ENCODE measurements at regions not wholly inside any gene's neighbourhood (a gene's known extent, or its start where the extent isn't known, plus 50 kb on each side); places are given as distances from the start of the nearest gene placed in this dataset.
"Not testable (repeated sequence)": the region's sequence is repeated elsewhere in the genome, so short reads cannot be mapped to it uniquely, and the experiment has no call there.

DNA sequence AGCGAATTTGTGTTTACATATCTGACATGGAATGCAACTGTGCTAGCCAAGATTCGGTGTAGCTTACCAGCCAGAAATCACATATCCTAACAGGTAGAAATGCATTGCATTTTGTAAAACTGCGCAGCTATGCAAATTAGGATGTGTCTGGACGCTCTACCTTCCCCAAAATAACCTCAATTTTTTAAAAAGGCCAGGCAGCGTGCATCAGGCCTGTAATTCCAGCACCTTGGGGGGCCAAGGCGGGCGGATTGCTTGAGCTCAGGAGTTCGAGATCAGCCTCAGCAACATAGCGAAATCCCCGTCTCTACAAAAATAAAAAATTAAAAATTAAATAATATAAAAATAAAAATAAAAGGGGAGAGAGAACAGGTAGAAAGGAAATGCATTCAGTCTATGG, 305.0 kb downstream of the TYW1 start:
- no peak for DNase-seq

DNA sequence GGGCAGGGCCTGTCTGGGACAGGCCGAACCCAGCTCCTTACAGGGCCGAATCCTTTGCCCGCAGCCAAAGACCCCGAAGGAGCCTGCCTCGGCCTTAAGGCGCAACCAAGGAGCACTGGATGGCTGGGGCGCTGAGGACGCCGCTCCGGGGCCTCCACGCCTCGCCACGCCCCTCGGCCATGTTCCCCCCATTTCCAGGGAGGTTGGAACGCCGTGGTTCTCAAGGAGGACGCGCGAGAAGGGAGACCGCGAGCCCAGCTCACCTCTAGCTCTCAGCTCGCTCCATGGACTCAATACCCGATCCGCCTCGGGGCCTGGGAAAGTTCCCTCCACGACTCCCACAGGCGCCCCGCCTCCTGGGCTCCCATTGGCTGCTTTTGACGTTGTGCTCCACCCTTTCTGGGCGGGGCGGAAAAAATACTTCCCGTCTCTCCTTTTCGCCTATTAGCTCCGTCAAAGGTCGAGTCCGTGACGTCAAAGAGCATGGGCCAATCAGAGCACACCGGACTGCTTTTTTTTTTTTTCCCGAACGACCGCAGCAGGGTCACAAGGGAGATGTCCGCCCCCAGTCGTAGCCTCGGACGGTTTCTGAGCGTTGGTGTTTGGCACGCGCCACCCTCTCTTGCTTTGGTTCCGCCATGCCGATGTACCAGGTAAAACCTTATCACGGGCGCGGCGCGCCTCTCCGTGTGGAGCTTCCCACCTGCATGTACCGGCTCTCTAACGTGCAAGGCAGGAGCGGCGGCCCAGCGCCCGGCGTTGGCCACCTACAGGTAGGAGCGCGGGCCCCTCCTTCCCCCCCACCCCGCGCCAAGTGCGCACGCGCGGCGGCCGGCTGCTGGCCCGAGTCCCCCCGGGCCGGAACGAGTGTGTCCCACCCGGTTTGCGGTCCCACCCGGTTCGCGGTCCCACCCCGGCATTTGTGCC, 305.7 kb downstream of the TYW1 start:
- peak; percentile 87 for DNase-seq

DNA sequence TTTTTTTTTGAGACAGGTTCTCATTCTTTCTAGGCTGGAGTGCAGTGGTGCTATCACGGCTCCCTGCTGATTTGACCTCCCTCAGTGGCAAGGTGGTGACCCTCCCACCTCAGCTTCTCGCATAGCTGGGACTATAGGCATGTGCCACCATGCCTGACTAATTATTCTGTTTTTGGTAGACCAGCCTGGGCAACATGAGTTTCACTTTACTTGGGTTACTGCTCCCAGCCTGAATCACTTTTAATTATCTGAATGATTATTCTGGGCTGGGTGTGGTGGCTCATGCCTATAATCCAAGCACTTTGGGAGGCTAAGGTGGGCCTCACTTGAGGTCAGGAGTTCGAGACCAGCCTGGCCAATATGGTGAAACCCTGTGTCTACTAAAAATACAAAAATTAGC, 308.2 kb downstream of the TYW1 start:
- not testable (repeated sequence) for DNase-seq

DNA sequence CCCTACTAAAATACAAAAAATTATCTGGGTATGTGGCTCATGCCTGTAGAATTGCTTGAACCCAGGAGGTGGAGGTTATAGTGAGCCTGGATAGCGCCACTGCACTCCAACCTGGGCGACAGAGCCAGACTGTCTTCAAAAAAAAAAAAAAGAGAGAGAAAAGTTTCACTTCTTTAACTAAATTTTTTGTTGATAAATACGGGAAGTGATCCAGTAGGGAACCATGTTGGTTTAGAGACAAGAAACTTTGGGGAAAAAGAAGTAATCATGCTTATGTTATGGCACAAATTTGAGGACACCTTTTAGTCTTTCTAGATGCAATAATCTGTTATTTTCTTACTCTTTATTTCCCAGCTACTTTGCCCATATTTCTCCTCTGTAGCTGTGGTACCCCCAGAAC, 309.7 kb downstream of the TYW1 start:
- no peak for DNase-seq

- no peak for DNase-seq
Measured at GRCh38 chr7:67309764-67310549, 313.3 kb downstream of the TYW1 start.

DNA sequence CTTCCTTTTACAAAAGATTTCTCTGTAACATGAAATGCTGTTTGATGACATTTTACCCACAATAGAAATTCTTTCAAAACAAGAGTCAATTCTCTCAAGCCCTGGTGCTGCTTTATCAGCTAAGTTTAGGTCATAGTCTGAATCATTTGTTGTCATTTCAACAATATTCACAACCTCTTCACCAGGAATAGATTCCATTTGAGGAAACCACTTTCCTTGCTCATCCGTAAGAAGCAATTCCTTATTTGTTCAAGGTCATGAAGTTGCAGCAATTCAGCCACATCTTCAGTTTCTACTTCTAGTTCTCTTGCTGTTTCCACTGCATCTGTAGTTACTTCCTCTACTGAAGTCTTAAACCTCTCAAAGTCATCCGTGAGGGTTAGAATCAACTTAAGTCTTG, 315.3 kb downstream of the TYW1 start:
- DNase-seq: no peak

DNA sequence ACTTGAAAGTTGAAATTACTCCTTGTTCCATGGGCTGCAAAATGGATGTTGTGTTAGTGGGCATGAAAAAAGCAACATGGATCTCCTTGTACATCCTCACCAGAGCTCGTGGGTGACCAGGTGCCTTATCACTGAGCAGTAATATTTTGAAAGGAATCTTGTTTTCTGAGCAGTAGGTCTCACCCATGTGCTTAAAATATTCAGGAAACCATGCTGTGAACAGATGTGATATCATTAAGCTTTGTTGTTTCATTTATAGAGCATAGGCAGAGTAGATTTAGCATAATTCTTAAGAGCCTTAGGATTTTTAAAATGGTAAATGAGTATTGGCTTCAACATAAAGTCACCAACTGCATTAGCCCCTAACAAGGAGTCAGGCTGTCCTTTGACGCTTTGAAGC, 316.6 kb downstream of the TYW1 start:
- no peak for DNase-seq

- DNase-seq: not testable (repeated sequence)
Measured at GRCh38 chr7:67316902-67317301, 320.3 kb downstream of the TYW1 start.

- DNase-seq: not testable (repeated sequence)
Measured at GRCh38 chr7:67328257-67328656, 331.6 kb downstream of the TYW1 start.

DNA sequence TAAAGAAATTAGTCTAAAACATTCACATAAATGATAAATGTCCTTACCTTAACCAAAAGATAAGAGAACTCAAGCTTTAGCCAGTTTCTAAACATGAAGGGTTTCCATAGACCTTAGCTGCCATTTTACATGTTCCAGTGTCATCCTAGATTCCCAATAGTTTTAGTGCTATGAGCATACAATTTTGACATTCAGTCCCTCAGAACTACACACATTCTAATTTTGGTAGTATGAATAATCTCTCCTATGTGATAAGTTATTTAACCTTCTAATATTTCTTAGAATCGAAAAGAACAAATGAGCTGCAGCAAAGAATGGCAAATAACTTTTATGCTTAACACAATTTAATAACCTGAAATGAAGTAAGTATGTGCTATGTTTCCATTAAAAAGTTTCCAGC, 338.5 kb downstream of the TYW1 start:
- not testable (repeated sequence) for DNase-seq

DNA sequence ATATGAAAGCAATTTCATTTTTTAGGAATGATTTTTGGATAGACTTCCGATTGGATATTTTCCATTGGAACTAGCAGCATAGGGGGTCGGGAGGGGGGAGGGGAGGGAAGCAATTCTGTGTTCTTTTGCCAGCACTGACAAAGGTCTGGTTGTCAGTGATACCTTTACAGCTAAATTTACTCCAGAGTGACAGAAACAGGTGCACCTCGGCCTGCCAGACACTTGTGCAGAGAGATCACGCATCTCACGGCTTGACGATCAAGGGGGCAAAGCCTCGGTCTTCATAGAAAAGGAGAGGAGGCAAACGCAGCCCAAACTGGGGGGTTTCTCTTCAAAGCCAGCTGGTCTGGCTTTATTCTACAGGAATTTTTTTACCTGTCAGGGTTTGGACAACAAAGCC, 339.0 kb downstream of the TYW1 start:
- not testable (repeated sequence) for DNase-seq

- DNase-seq: not testable (repeated sequence)
Measured at GRCh38 chr7:67338545-67338944, 341.9 kb downstream of the TYW1 start.

DNA sequence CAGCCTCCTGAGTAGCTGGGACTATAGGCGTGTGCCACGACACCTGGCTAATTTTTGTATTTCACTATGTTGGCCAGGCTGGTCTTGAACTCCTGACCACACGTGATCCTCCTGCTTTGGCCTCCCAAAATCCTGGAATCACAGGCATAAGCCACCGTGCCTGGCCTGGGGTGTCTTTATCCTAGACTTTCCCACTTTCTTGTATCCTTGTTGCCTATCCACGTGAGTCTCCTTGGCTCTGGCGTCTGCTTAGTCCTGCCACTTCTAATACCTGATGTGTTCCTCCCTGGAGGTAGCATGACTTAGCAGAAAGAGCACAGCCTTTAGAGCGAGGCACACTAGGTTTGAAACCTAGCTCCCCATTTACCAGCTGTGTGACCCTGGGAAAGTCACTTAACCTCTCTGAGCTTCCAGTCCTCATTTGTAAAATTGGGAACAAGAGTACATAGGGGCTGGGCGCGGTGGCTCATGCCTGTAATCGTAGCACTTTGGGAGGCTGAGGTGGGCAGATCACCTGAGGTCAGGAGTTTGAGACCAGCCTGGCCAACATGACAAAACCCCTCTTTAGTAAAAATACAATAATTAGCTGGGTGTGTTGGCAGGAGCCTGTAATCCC, 344.6 kb downstream of the TYW1 start:
- no peak for DNase-seq

- no peak for DNase-seq
Measured at GRCh38 chr7:67343114-67343513, 346.5 kb downstream of the TYW1 start.

- no peak for DNase-seq
Measured at GRCh38 chr7:67343572-67343971, 346.9 kb downstream of the TYW1 start.

DNA sequence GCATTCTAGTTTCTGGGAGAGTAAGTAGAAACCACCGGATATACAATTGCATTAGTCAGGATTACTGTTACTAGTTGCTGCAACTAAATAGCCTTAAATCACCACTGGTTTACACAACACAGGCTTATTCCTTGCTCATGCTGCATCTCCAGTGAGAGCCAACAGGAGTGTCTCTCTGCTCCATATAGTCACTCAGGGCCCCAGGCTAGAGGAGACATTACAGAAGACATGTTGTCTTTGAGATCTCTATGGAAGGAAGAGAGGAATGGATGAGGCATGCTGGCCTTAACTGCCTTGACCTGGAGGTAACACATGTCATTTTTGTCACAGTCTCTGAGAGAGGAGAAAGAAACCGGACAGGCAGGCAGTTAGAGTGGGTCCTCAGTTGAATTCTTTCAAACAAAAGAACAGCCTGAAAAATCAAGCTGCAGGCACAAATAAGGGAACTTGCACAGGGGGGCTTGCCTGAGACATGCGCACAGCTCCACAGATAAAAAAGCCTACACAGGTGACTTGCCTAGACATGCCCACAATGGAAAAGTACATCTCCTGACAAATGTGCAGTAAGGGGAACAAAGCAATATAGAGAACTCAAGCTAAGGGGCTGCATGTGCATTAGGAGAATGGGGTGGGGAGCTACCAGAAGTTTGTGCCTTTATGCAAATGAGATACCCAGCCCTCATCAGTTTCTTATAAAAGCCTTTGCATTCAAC, 348.0 kb downstream of the TYW1 start:
- DNase-seq: no peak

DNA sequence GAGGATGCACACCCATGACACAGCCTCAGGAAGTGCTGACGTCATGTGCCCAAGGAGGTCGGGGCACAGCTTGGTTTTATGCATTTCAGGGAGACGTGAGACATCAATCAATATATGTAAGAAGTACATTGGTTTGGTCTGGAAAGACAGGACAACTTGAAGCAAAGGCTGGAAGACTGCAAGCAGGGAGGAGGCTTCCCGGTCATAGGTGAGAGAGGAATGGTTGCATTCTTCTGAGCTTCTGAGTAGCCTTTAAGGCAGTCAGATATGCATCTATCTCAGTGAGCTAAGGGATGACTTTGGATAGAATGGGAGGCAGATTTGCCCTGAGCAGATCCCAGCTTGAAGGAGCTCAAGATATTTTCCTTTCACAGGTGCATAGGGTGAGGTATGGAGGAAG, 349.5 kb downstream of the TYW1 start:
- no peak for DNase-seq

- DNase-seq: no peak
Measured at GRCh38 chr7:67346876-67347275, 350.2 kb downstream of the TYW1 start.

- no peak for DNase-seq
Measured at GRCh38 chr7:67348171-67348570, 351.5 kb downstream of the TYW1 start.

DNA sequence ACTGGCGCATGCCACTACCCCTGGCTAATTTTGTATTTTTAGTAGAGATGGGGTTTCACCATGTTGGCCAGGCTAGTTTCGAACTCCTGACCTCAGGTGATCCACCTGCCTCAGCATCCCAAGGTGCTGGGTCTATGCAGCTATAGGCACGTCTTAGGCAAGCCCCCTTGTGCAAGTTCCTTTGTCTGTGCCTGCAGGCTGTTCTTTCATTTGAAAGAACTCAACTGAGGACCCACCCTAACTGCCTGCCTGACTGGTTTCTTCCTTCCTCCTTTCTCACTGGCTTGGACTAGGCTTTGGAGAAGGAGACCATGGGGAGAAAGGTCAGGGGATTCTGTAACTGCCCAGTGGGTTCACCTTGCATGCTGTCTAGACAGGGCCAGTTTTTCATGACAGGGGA, 361.0 kb downstream of the TYW1 start:
- not testable (repeated sequence) for DNase-seq

GRCh38 chr7:67358316-67358715, 361.7 kb downstream of the TYW1 start:
- not testable (repeated sequence) for DNase-seq

DNA sequence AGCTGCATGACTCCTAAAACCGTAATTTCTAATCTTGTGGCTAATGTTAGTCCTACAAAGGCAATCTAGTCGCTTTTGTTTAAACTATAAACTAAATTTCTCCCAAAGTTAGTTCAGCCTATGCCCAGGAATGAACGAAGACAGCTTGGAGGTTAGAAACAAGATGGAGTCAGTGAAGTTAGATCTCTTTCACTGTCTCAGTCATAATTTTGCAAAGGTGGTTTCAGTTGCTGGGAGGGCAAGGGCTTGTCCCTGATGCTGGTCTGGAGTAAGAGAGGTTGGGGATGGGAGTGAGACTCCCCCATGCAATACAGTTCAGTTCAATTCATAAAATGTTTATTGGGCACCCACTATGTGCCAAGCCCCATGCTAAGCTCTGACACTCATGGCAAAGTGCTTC, 362.1 kb downstream of the TYW1 start:
- DNase-seq: not testable (repeated sequence)

DNA sequence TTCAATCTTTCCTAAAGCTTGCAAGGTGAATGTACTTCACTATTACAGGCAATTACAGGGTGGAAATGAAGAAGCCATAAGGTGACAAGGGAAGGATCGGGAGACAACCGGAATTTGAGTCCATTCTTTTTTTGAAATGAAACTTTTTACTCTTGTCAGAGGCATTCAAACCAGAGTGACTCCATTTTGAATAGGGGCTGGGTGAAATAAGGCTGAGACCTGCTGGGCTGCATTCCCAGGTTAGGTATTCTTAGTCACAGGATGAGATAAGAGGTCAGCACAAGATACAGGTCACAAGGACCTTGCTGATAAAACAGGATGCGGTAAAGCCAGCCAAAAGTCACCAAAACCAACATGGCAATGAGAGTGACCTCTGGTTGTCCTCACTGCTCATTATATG, 363.3 kb downstream of the TYW1 start:
- DNase-seq: no peak

All from NCI-H510A treated with DMSO at 0.1 percent for 48 hours (cell line).